Islet of Langerhans (tissue), 1 donor: ENCODE measurements at regions not wholly inside any gene's neighbourhood (a gene's known extent, or its start where the extent isn't known, plus 50 kb on each side); places are given as distances from the start of the nearest gene placed in this dataset.

Experiments
- FAIRE-seq: peaks from one replicate; lab custom pipeline; 2011; peaks lifted over from hg19 to GRCh38; lab: Jason Lieb, UNC

DNA sequence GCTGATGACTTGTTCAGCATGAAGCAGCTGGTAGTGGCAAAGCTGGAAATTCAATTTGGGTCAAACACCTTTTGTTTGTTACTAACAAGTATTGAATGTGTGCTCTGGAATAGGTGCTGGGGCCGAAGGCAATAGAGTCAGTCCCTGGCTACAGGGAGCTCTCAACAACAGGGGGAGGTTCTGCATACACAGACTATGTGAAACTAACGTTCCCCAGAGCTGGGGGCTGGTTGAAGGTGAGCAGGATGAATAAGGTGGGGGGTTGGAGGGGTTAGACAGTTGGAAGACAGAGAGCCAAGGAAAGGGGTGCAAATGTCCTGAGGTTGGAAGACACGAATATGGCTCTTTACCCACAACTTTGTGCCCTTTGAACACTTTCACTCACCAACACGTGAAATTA is 84.1 kb upstream of the PLPP4 start:
- no peak for FAIRE-seq

DNA sequence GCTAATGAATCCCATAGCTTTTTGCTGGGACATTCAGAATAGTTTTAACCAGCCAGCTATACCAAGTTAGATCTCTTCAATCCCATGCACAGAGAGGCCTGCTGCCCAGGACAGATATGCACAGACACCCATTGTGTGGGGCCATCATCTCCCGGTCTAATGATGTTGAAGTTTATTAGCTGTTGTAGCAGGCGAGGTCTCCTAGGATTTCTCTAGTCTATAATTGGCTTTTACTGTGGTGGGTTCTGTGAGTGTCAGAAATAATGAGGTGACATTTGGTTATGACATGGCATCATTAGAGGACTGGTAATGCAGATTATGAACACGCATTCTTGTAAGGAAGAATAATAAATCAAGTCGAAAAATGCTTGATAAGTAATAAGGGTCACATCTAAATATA is 81.4 kb upstream of the PLPP4 start:
- no peak for FAIRE-seq

DNA sequence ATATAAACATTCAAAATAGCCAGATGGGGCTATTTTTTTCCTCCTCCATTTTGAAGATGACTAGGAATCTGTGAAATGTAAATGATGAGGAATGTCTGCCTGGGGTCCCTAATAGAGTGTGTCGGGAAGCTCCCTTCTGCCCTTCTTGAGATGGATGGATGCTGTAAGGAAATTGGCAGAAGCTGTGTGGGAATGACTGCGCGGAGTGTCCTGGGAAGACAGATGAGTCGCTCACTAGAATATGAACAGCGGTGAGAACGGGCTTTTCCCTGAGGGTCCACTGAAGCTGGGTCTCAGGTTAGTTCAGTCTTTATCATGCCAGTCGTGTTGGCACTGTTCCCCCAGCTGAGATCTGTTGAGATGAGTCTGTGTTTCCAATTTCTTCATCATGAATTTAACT is 75.1 kb upstream of the PLPP4 start:
- no peak for FAIRE-seq

DNA sequence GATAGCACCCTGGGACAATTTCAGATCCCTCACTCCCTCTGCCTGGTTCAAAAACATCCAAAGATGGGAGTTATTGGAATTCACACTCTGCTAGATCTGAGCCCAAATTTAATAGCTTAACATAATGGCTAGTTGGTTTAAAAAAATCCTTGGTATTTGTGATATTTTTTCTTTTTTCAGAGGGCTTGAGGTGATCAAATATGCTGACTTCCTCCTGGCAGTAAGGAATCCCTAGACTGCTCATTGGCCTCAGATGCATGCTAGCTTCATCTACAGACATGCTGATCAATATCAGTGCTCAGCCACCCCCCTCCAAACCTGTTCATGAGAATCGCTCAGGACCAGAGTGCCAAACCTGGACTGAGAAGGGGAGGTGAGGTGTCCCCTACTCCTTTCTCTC is 74.7 kb upstream of the PLPP4 start:
- FAIRE-seq = no peak

DNA sequence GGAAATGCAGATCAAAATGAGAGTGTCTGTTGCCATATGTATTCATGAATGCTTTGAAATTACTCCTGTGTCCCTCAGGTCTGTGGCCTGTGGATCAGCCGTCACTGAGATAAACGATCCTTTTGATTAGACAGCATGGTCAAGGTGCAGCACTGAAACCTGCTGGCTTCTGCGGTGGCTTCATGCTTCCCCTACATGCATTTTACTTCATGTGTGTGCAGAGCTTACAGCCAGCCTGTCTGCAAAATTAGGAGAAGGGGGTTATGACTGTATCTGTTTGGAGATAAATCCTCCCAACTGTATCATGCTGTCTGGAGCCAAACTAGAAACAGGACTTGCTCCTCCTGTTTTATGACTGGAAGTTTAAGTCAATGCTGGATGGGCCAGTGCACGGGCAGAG is 71.0 kb upstream of the PLPP4 start:
- FAIRE-seq = no peak

DNA sequence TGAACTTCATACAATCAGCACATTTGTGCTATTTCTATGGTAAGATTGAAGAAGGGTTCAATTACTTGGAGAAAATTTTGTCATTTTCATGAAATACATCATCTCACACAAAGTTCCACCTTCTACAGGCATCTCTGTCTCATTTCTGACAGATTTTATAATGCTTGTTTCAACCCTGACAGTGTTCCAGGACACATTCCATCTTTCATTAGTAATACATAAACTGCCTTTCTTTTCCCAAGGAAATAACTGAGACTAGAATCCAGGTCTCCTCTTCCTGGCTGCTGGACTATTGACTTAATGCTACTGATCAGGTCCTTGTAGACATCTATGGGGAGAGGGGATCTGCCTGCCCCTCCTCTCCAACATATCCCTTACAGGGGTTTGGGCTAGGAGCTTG is 70.1 kb upstream of the PLPP4 start:
- FAIRE-seq = no peak

DNA sequence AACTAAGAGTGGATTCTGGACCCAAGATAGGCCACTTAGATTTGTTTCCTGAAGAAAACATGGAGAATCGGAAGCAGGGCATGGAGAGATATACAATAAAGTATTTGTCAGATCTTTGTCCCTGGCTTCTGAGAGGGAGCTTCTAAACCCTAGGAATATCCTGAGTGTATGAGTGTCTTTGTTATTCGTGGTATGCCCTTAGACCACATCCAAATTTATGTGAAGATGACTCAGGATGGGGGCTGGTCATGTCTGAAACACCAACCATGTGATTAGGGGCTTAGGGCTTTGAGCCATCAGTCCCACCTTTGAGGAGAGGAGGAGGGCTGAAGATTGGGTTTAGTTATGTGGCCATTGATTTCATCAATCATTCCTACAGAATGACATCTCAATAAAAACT is 69.7 kb upstream of the PLPP4 start:
- no peak for FAIRE-seq

DNA sequence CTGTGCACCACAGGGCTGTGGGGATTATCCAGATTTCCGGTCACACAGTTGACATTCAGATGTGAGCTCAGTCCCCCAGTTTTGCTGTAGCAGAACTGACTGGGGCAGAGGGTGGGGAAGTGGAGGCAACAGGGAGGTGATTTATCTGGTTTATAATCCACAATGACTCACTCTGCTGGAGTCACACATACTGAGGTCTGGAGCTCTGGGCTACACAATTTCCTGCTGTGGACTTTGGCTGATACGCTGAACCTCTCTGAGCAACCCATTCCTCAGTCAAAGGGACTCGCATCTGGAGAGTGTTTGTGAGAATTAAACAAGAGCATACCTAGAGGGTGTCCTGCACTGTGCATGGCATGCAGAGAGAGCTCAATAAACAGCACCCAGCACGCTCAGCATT is 64.8 kb upstream of the PLPP4 start:
- FAIRE-seq = no peak

DNA sequence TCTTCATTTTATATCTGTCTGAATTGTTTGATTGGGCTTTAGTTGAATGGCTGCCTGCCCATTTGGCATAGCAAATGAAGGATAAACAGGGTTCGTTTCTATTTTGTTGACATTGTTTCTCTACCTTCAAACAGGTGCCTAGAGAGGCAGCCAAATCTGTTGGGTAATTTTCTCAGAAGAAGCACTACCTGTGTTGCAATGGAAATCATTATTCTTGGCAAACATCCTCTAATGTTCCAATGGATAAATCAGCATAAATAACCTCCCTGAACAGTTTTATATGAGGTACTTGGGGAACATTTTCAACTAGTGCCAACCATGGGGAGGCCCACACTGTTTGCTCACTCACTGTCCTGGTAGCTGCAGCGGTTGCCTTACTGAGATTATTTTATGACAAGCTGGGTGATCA is 64.4 kb upstream of the PLPP4 start:
- FAIRE-seq = no peak

DNA sequence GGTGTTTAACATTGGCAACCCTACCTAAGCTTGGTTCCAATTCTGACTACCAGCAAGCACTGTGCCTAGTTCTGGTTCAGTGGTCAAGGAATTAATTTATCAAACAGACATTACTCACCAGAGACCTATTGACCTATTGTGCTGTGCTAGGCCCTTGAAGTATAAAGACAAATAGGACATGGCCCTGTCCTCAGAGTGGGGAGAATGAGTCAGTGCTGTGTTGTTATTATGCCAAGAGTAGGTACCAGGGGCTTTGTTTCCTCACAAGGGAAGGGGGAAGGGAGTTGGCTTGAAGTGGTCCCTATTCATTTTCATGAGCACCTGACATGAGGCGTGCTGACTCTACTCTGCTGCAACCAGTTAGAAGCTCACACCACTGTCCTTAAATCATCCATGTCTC is 62.6 kb upstream of the PLPP4 start:
- no peak for FAIRE-seq

DNA sequence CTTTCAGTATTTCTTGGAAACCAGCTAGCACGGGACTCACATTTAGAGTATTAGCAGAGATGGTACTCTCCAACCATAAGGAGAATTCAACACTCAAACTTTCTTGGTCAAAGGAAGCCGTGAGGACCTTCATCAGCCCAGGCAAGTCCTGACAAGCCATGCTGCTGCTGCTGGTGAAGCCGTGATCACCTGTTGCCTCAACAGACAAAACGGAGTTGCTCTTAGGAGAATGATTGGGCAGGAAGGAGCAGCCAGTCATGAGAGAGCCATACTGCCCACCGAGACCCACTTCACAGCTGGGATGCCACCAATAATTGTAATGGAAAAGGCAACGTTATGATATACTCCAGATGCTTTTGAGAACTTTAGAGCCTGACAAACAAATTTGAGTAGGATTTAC is 60.8 kb upstream of the PLPP4 start:
- FAIRE-seq = no peak

DNA sequence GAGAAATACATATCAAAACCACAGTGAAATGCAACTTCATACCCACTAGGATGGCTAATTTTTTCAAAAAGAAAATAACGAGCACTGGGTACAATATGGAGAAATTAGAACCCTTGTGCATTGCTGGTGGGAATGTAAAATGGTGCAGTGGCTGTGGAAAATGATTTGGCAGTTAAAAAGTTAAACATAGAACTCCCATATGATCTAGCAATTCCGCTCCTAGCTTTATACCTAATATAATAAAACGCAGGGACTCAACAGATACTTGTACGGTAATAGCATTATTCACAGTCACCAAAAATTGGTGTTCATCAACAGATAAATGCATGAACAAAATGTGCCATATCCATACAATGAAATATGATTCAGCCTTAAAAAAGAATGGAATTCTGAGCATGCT is 58.8 kb upstream of the PLPP4 start:
- no peak for FAIRE-seq

DNA sequence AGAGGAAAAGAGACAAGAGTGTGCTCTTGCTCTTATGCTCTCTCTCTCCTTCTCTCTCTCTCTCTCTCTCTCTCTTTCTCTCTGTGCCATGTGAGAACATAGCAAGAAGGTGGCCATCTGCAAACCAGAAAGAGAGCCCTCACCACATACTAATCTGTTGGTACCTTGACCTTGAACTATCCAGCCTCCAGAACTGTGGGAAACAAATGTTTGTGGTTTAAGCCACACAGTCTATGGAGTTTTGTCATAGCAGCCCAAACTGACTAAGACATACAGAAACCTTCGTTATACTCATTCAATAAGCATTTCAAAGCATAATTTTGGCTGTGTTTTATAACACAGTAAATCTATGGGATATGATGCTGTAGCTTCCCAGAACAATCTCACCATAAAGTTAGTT is 56.4 kb upstream of the PLPP4 start:
- FAIRE-seq = no peak

DNA sequence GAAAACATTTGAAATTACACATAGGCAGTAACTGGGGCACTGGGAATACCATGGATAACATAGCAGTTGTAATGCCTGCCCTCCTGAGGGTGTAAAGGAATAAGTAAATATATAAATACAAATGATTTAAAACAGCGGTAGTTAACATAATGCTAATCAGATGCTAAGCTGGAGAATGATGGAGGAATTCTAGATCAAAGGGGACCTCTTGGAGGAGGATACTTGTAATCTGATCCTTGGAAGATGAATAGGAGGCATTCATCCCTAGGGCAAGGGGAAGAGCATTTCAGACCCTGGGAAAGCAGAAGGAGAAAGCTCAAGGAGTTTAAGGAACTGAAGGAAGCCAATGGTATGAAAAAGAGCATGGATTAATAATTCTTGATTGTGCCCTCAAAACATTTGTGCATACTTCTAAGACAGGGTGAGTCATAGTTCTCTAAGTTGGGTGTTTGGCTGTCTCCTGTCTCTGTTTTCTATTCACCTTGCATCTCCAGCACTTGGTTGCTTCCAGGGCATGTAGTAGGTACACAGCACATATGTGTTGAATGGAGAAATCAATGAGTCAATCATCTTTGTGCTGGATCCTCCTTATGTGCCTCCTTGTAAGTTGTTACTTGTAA is 54.8 kb upstream of the PLPP4 start:
- FAIRE-seq = no peak

DNA sequence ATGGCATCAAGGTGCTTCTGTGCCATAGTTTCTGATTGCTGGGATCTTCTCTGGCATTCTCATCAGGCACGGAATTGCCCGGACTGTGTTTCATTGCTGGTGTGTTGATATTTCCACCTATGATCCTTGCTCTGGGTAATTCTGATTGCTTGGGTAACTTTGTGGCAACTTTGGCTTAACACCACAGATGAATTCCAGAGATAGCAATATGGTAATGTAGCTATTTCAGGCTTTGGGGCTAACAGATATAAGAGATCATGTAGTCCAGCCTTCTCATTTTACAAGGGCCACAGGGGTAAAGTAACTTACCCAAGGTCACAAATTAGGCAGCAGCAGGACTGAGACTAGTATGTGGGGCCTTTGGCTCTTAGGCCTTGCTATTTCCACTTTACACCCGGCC is 53.9 kb upstream of the PLPP4 start:
- FAIRE-seq = no peak

DNA sequence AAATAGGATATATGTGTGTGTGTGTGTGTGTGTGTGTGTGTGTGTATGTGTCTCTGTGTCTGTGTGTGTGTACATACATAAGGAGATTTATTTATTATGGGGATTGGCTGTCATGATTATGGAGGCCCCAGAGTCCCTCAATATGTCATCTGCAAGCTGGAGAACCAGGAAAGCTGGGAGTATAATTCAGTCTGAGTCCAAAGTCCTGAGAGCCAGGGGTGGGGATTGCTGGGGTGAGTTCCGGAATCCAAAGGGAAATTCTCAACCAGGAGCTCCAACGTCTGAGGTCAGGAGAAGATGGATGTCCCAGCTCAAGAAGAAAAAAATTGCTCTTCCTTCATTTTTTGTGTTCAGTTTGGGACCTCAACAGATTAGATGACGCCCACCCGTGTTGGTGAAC is 50.7 kb upstream of the PLPP4 start:
- FAIRE-seq = no peak
